RPMI7951 (cell line): ENCODE measurements at regions not wholly inside any gene's neighbourhood (a gene's known extent, or its start where the extent isn't known, plus 50 kb on each side); places are given as distances from the start of the nearest gene placed in this dataset.

ENCODE experiments used
- DNase-seq: peaks from one replicate; pipeline ENCODE4 v3.0.0-alpha.2; 2012; ENCODE audit warnings: low read depth

DNA sequence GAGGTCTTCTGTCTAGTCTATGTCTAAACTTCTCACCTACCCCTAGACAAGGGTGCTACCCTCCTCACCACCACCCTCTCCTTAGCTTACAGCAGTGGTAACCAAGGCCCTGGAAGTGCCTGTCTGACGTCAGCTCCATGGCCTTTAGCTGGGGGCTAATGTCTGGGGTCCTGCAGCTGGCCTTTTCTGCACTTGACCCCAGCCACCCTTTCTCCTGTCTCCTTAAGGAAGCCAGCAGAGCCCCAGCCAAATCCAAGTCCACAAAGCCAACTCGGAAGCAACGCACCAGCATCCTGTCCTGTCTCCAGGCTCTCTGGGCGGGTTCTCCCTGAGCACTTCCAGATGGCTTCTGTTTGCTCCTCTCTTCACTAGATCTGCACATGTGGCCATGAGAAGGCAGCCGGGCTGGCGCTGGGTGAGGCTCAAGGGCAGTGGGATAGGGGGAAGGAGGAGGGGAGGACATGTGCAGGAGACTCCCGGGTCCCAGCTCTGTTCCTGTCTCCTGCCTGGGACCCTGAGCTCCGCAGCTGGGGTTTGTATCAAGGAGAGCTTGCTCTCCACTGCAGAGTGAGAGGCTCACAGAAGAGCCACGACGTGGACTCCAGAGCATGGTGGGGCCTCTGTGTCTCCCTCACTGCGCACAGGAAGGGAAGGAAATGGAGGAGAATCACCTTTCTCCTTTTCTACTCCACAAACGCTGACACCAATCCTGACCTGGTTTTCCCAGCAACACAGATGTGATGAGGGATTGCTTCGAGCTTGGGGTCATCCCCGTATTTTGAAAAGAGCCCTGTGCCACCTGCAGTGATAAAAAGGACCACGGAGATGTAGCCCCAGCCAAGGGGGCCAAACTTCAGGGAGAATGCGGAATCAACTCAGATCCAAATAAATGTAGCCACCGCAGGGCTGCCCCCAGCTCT is 204.2 kb downstream of the USP12 start:
- peak; percentile 32 for DNase-seq

DNA sequence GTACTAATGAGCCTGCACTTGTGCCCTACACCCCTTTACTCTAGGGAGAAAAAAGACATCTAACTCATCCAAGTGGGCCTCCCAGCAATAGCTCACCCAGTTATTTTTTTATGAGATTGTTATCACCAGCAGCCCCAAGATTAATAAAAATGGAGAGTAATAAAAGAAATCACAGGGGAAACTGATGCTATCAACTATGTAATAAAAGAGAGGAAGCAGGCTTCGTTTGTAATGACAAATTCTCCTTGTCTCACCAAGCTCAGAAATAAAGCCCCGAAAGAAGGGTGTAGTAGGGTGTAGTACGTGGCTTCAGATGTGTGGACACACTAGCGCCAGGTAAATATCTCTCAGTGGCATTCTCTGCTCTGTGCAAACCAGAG is 204.9 kb downstream of the USP12 start:
- DNase-seq = no peak

GRCh38 chr13:26965952-26966700 is 205.5 kb downstream of the USP12 start:
- DNase-seq = peak; percentile 63

DNA sequence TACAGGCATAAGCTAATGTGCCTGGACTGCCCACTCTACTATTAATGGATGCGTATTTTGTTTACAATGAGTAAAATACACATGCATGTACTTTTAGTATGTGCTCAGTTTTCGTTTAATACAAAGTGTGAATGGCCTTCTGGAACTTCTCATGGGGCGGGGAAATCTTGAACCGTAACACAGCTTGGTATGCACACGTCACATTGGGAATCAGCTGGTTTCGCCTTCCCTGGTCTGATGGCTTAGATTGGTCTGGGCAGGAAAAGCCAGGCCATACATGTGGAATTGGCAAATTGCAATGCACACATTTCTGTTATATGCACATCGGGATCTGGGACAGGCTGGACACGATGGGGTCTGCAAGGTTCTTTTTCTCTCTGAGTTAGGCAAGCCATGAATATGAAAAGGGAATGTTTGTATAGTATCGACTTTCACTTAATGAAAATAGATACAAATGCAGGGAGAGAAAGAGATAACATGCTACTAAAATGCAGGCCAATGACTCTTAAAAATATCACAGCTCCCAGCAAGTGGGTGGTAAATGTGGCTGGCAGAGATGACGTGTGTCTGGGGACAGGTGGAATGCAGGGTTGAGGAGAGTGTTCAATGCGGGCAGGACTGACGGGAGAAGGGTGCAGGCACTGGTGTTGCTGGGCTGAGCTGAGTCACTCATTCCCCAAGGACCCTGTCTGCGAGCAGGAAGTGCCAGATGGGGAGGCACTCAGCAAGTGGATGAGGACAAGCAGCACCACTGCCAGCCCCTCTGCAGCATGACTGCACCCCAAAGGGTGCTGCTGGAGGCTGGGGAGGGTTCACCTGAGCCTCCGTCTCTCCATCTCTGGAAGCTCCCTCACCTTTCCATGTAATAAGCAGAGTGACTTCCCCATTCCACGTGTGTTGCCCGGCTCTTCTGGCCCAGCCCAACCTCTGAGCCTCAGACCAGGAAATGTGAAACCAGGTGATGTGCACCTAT is 204.0 kb upstream of the GPR12 start:
- DNase-seq = peak; percentile 49

- no peak for DNase-seq
Measured at GRCh38 chr13:26962671-26963070, 202.1 kb upstream of the GPR12 start.

- no peak for DNase-seq
Measured at GRCh38 chr13:26961890-26962615, 201.5 kb upstream of the GPR12 start.

GRCh38 chr13:26957182-26957581 is 196.6 kb upstream of the GPR12 start:
- DNase-seq = no peak

DNA sequence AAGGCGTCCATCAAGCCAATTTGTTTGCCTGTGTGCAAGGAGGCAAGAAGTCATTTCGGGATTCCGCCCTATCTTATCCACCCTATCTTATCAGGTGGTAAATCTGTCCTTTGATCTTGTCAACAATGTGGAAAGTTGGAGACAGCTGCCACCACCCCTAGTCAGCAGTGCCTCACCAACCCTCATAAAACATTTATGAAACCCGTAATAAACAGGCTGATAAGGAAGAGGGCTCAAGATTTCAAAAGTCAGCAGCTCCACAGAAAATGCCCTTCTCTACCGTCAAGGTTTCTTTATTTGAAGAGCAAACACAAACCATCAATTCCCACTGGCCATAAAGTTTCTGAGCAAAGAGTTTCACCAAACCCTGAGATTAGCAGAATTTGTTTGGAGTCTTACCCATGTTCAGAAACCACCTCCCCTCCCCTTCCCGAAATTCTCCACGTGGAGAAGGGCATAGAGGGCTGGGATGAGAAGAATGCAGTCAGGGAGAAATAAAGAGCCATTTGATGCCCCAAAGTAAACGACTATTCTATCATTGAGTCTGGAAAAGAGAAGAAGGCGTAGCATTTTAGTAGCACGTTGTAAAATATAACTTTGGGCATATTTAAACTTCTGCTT is 196.0 kb upstream of the GPR12 start:
- DNase-seq = no peak

DNA sequence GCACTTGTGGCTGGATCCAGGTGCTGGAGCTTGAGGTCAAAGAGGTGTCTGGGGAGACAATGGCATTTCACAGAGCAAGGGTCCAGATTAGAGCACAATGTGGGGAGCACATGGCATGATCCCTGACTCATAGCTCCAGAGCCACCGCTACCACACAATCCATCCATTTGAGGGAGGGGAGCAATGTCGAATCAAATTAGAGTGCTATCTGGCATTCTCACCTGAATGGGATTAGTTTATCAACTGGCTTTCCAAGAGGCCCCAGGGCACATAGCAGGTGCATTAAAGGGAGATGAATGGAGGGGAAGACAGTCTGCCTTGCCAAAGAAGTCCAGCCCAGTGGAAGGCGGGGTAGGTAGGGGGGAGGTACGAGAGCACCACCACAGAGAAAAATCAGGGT is 194.4 kb upstream of the GPR12 start:
- DNase-seq = no peak

- DNase-seq = no peak
Measured at GRCh38 chr13:26953291-26953690, 192.7 kb upstream of the GPR12 start.

- no peak for DNase-seq
Measured at GRCh38 chr13:26952551-26953143, 192.1 kb upstream of the GPR12 start.

DNA sequence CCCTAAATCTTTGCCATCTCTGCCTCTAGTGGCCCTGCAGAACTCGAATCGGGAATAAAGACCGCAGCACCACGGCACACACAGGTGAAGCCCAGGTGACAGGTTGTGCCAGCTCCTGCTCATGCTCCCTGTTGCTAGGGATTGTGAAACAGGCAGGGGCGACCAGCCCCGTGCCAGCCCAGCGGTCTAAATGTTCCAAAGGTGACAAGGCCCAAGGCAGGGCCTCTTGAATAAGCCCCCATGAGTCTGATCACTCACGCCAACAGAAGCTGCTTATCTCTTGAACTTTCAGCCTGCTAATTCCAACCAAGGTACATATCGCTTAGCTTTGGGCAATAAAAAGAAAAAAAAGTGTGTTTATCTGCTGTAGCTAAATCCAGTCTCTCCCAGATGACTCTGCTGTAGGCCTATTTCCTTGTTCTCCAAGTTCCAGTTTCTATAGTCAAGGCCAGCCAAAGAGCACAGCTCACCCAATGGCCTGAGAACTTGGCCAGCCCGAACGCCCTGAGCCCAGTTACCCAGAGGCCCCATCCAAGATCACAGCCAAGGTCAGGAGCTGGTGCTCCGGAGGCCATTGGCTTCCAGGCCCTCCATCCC is 191.1 kb upstream of the GPR12 start:
- DNase-seq = no peak

- no peak for DNase-seq
Measured at GRCh38 chr13:26950968-26951367, 190.4 kb upstream of the GPR12 start.

DNA sequence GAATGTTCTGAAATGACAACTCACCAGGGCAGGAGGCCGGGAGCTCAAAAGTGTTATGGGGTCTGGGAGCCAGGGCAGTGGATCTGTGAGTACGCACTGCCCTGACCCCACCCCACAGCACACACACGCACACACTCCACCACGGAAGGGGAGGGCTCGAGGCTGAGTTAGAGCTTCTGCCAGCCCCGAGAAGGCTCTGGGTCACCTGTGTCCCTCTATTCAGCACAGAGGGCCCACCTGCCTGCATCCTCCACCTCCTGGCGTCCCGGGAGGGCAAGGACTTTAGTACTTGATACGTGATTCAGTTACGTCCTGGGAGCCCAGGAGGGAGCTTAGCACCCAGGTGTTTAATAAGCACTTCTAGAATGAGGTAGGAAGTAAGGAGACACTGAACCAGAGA is 190.0 kb upstream of the GPR12 start:
- DNase-seq = no peak

DNA sequence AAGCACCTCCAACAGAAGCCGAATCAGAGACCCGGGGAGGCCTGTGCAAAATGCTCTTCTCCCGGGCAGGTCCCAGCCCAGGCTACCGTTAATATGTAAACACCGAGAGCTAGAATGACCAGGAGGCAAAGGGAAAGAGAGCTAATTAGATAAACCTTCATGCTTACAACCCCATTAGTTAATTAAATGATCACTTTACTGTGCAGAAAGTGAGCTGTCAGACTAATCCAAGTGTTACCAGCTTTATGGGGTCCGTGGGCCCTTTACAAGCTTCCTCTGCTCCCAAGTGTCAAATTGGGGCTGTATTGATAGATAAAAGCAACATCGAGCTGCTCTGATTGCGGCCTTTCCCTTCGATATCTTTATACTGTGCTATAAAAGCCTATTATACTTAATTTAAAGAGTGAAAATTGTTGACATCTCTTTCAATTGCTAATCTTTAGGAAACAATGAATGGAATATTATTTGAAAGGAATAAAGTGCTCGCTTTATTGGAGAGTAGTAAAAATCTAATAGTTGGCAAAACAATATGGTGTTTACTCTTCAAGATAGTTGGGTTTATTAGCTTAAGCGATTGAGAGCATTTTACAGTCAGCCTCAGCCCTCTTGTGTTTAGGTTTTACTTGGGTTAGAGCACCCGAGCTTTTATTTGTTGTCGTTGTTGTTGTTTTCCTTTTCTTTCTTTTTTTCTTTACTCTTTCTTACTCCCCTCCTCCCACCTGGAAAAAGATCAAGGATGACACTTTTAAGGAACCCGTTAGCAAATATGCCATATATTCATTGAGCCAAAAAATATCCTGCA is 189.3 kb upstream of the GPR12 start:
- no peak for DNase-seq

DNA sequence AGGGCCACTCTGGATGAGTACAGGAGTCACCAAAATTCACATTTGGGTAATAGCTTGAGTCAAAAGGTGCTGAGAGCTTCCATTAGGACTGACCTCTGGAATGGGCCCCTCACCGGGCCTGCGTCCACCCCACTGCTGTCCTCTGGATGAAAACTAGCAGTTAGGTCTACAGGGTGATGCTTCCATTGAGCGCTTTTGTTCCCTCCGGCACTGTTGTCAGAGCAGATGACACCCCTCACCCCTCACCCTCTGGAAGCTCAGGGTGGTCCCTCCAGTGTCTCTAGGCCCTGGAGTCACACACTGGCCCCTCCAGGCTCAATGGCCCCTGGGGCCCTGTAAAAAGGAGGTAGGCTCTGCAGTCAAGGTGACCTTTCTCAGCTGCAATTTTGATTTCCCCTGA is 187.8 kb upstream of the GPR12 start:
- DNase-seq = no peak

DNA sequence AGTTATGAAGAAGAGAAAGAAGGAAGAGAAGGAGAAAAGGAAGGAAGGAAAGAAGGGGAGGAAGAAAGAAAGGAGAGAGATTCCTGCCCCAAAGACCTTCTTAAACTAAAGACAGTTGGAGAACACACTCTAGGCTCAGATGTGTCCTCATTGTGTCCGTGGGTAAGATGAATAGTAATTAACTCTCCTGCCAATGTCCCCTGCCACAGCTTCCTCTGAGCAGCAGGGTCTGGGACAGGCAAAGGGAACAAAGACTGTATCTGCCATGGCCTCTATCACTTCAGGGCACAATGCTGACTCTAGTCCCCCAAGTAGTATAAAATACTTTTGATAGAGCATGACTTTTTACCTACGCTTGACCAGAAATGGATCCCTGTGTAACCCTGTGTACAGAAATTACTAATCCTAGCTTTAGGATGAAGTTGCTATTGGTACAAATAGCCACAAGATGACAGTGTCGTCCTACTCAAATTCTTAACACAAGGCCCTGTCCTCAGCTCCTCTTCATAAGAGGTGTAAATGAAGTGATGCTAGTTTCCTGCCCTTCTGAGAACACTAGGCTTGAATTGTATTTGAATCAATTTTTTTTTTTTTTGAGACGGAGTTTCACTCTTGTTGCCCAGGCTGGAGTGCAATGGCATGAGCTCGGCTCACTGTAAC is 186.2 kb upstream of the GPR12 start:
- peak; percentile 53 for DNase-seq

- DNase-seq = no peak
Measured at GRCh38 chr13:26943748-26944147, 183.2 kb upstream of the GPR12 start.

- no peak for DNase-seq
Measured at GRCh38 chr13:26942184-26942583, 181.6 kb upstream of the GPR12 start.
